Testis (tissue), 2 donors: ENCODE measurements at regions not wholly inside any gene's neighbourhood (a gene's known extent, or its start where the extent isn't known, plus 50 kb on each side); places are given as distances from the start of the nearest gene placed in this dataset.

Source experiments
- DNase-seq: peaks from one replicate; pipeline ENCODE4 v3.0.0-alpha.2; 2019
- H3K27ac ChIP-seq, 2 donors: fragments of 200-600 bp; sonication (generic); one replicate each; pipeline ENCODE4 v1.5.1; 2019
- H3K27me3 ChIP-seq: fragments of 200-600 bp; sonication (generic); one replicate; pipeline ENCODE4 v1.5.1; 2019
- H3K36me3 ChIP-seq: fragments of 200-600 bp; sonication (generic); one replicate; pipeline ENCODE4 v1.5.1; 2017; ENCODE audit warnings: low read depth; ENCODE audit errors: missing control alignments
- H3K4me1 ChIP-seq: fragments of 200-600 bp; sonication (generic); one replicate; pipeline ENCODE4 v1.5.1; 2019
- H3K4me3 ChIP-seq, 2 donors: fragments of 200-600 bp; sonication (generic); one replicate each; pipeline ENCODE4 v1.5.1; 2017 to 2019
- H3K9me3 ChIP-seq: fragments of 200-600 bp; sonication (generic); one replicate; pipeline ENCODE4 v1.5.1; 2017
- CTCF ChIP-seq, 3 experiments: fragments of 450-650 bp in 2 of 3; fragments of 200-600 bp in 1 of 3; sonication (generic) in 1 of 3; IDR thresholded peaks; one replicate each; pipeline ENCODE4 v1.5.1; 2016 to 2019; ENCODE audit warnings: antibody characterized with exemption in 3 of 3, mild to moderate bottlenecking in 2 of 3, moderate library complexity in 1 of 3
- POLR2A ChIP-seq: fragments of 450-650 bp; IDR thresholded peaks from one replicate; pipeline ENCODE4 v1.6.1; 2017; ENCODE audit warnings: antibody characterized with exemption, mild to moderate bottlenecking, moderate library complexity
- WGBS, 2 donors: methylation state at CpG; one replicate each; pipeline ENCODE4 v1.1.5; 2018; 5-methylcytosine and 5-hydroxymethylcytosine counted together
- intact Hi-C: fragments of 100-400 bp; cut with DNase I; formaldehyde crosslinking; loops from one replicate; pipeline ENCODE4 v1.15.1; 2023; ENCODE audit warnings: low total_unique reads

- no peak overlapping the region for H3K27ac ChIP-seq
- no peaks in the 10 kb centered on the region for H3K36me3 ChIP-seq
- H3K27me3 ChIP-seq: no peaks in the 10 kb centered on the region
- TF ChIP-seq CTCF (IDR thresholded peaks at IDR 0.05): no peak
- TF ChIP-seq POLR2A: no peak
- H3K4me1 ChIP-seq: no peaks in the 10 kb centered on the region
- H3K4me3 ChIP-seq: no peak overlapping the region
- WGBS, 2 donors: 83 to 91% methylated on average over 1 of the region's 1 CpG
- H3K9me3 ChIP-seq: no peaks in the 10 kb centered on the region
- intact Hi-C loops: no loop called here
- no peak for DNase-seq
Observed at GRCh38 chr5:84859056-84859455, 474.4 kb upstream of the EDIL3 start.

GRCh38 chr5:84831701-84832100 lies 447.0 kb upstream of the EDIL3 start:
- H3K9me3 ChIP-seq: no peaks in the 10 kb centered on the region
- intact Hi-C loops: no loop called here
- no peak overlapping the region for H3K4me3 ChIP-seq
- no peak for DNase-seq
- H3K27me3 ChIP-seq: no peaks in the 10 kb centered on the region
- no peaks in the 10 kb centered on the region for H3K4me1 ChIP-seq
- 84 to 91% methylated on average over 1 of the region's 1 CpG for WGBS, 2 donors
- H3K27ac ChIP-seq: no peak overlapping the region
- no peak for TF ChIP-seq POLR2A
- TF ChIP-seq CTCF (IDR thresholded peaks at IDR 0.05): no peak
- no peaks in the 10 kb centered on the region for H3K36me3 ChIP-seq

GRCh38 chr5:84830265-84830664 lies 445.6 kb upstream of the EDIL3 start:
- peak overlapping the region; percentile 22 to 29 for H3K4me3 ChIP-seq
- no peak overlapping the region for H3K27ac ChIP-seq

GRCh38 chr5:84825606-84826005 lies 440.9 kb upstream of the EDIL3 start:
- 64 to 86% methylated on average over 1 of the region's 1 CpG for WGBS, 2 donors
- no peak for TF ChIP-seq POLR2A
- TF ChIP-seq CTCF (IDR thresholded peaks at IDR 0.05): no peak
- no peaks in the 10 kb centered on the region for H3K27me3 ChIP-seq
- no peaks in the 10 kb centered on the region for H3K36me3 ChIP-seq
- H3K4me1 ChIP-seq: no peaks in the 10 kb centered on the region
- intact Hi-C loops: no loop called here
- H3K27ac ChIP-seq: no peak overlapping the region
- H3K9me3 ChIP-seq: no peaks in the 10 kb centered on the region
- no peak overlapping the region for H3K4me3 ChIP-seq
- DNase-seq: no peak

More at GRCh38 chr5:84830265-84830664, 445.6 kb upstream of the EDIL3 start:
- intact Hi-C loops: no loop called here
- no peaks in the 10 kb centered on the region for H3K4me1 ChIP-seq
- DNase-seq: no peak
- TF ChIP-seq POLR2A (no peak), CTCF (IDR thresholded peaks at IDR 0.05) (no peak)
- H3K36me3 ChIP-seq: no peaks in the 10 kb centered on the region
- 85% methylated on average over 23 of the region's 28 CpGs; no CpG with 5 or more reads in 1 of the 2 donors for WGBS, 2 donors
- no peaks in the 10 kb centered on the region for H3K9me3 ChIP-seq
- no peaks in the 10 kb centered on the region for H3K27me3 ChIP-seq

- intact Hi-C loops: no loop called here
- no peaks in the 10 kb centered on the region for H3K4me1 ChIP-seq
- WGBS, 2 donors: 84 to 88% methylated on average over 3 of the region's 3 CpGs
- H3K9me3 ChIP-seq: no peaks in the 10 kb centered on the region
- TF ChIP-seq POLR2A (no peak), CTCF (IDR thresholded peaks at IDR 0.05) (no peak)
- no peak for DNase-seq
- H3K4me3 ChIP-seq: no peak overlapping the region
- H3K27me3 ChIP-seq: no peaks in the 10 kb centered on the region
- H3K36me3 ChIP-seq: no peaks in the 10 kb centered on the region
- no peak overlapping the region for H3K27ac ChIP-seq
Observed at GRCh38 chr5:84821924-84822323, 437.2 kb upstream of the EDIL3 start.
